ENCODE measurements at regions not wholly inside any gene's neighbourhood (a gene's known extent, or its start where the extent isn't known, plus 50 kb on each side); places are given as distances from the start of the nearest gene placed in this dataset.

- TF ChIP-seq CTCF (IDR thresholded peaks at IDR 0.05) (no peak), POLR2A (IDR thresholded peaks at IDR 0.05) (no peak)
These were observed 84.0 kb upstream of the APC start for GRCh38 chr5:112653638-112654205.

All from stomach (tissue), 4 donors.